Skeletal muscle satellite cell (primary cell): ENCODE measurements at regions not wholly inside any gene's neighbourhood (a gene's known extent, or its start where the extent isn't known, plus 50 kb on each side); places are given as distances from the start of the nearest gene placed in this dataset.
"Not testable (repeated sequence)": the region's sequence is repeated elsewhere in the genome, so short reads cannot be mapped to it uniquely, and the experiment has no call there.

Experiments used
- H3K27me3 ChIP-seq: 2 replicates; pipeline ENCODE4 v1.7.0; 2013; ENCODE audit warnings: low read length; ENCODE audit not compliant: control insufficient read depth, insufficient read depth
- H3K36me3 ChIP-seq: 2 replicates; pipeline ENCODE4 v1.7.0; 2013; ENCODE audit warnings: mild to moderate bottlenecking, control low read depth, low read length; ENCODE audit not compliant: insufficient read depth
- H3K4me1 ChIP-seq: 2 replicates; pipeline ENCODE4 v1.7.0; 2013; ENCODE audit warnings: low read length; ENCODE audit not compliant: control insufficient read depth, insufficient read depth
- H3K4me2 ChIP-seq: 2 replicates; pipeline ENCODE4 v1.7.0; 2013; ENCODE audit warnings: mild to moderate bottlenecking, low read length
- H3K4me3 ChIP-seq: 2 replicates; pipeline ENCODE4 v1.7.0; 2013; ENCODE audit warnings: low read length
- H3K9ac ChIP-seq: 2 replicates; pipeline ENCODE4 v1.7.0; 2013; ENCODE audit warnings: mild to moderate bottlenecking, low read depth, low read length, moderate library complexity
- H3K9me3 ChIP-seq: replicated peaks from 2 replicates; pipeline ENCODE4 v1.7.0; 2013; ENCODE audit warnings: mild to moderate bottlenecking, control low read depth, low read length

GRCh38 chr14:56002876-56003625, 115.2 kb upstream of the PELI2 start:
- Histone ChIP-seq H3K4me3 (no peak overlapping the region), H3K4me1 (peaks cover 7% of the 10 kb centered on the region), H3K36me3 (no peaks in the 10 kb centered on the region), H3K9ac (no peak overlapping the region), H3K9me3 (no peaks in the 10 kb centered on the region), H3K4me2 (no peak overlapping the region), H3K27me3 (no peaks in the 10 kb centered on the region)

DNA sequence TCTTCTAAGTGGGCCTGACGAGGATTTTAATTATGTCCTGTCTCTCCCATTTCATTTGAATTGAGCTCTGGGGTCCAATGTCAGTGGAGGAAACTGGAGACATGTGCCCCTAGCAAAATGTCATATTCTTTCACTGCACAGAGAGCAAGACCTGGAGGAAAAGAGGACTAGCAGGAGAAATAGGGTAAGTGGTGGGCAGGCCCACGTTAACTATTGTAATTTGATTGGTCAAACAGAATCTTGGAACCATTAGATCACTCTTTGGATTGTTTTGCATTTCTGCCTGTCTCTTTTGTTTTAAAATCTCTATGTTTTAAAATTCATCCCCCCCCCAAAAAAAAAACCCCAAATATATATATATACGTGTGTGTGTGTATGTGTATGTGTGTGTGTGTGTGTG, 113.9 kb upstream of the PELI2 start:
- H3K9me3 ChIP-seq: no peaks in the 10 kb centered on the region
- peak overlapping the region; percentile 73 for H3K9ac ChIP-seq
- H3K4me1 ChIP-seq: peaks cover 7% of the 10 kb centered on the region

GRCh38 chr14:56004786-56005185, 113.4 kb upstream of the PELI2 start:
- no peaks in the 10 kb centered on the region for H3K9me3 ChIP-seq
- H3K27me3 ChIP-seq: no peaks in the 10 kb centered on the region
- H3K4me3 ChIP-seq: peak overlapping the region; percentile 54
- H3K9ac ChIP-seq: peak overlapping the region; percentile 73
- H3K36me3 ChIP-seq: no peaks in the 10 kb centered on the region
- H3K4me1 ChIP-seq: peaks cover 7% of the 10 kb centered on the region
- H3K4me2 ChIP-seq: peak overlapping the region; percentile 64

More for the DNA sequence above, 113.9 kb upstream of the PELI2 start:
- Histone ChIP-seq H3K4me3 (no peak overlapping the region), H3K27me3 (no peaks in the 10 kb centered on the region), H3K36me3 (no peaks in the 10 kb centered on the region), H3K4me2 (no peak overlapping the region)

DNA sequence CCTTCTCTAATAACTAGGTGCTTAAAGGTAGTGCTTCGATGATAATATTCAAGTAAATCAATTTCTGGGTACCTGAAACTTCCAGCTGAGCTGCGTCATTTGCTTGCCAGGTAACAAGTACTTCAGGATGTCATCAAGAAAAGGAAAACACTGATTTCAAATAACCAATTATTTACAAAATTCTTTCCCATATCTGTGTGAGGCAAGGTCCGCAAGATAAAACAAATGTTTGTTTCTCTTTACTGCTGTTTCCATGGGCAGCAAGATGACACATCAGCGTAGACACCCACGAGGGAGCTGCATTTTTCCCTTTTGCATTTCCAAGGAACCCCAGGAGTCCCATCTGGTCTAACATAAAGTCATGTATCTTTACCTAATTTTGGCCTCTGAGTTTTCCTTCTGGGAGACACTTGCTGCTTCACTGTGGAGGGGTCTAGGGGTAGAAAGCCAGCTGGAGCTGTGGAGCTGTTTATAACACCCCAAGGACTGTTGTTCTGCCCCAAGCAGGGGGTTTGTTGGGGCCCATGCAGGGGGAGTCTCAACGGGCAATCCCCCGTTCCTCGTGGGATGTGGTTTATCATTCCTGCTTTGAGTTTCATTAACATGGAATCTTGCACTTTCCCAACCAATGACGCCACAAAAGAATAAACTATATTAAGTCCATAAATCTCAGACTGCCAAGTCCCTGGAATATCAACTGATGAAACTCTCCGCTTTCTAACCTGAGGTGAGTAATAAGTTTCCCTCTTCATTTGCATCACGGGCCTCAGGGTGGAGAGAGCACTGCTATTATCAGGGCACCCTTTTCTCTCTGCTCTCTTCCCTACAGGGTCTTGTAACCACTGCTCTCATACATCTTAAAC, 112.8 kb upstream of the PELI2 start:
- Histone ChIP-seq H3K4me2 (peak overlapping the region; percentile 64), H3K36me3 (no peaks in the 10 kb centered on the region), H3K9me3 (no peaks in the 10 kb centered on the region), H3K9ac (peak overlapping the region; percentile 73), H3K4me1 (peaks cover 7% of the 10 kb centered on the region), H3K4me3 (peak overlapping the region; percentile 54), H3K27me3 (no peaks in the 10 kb centered on the region)

DNA sequence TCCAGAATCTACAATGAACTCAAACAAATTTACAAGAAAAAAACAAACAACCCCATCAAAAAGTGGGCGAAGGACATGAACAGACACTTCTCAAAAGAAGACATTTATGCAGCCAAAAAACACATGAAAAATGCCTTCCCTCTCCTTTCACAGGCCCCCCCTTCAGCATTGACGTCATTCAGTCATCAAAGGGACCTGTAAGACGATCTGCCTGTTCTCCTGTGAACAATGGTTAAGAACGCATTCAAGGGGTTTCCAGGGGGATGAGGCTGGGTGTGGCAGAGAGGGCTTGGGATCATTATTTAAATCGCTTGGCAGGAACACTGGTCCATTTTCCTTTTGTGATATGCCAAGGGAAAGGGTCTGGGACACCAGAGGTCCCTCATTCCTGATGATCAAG, 110.7 kb upstream of the PELI2 start:
- H3K4me2 ChIP-seq, H3K4me3 ChIP-seq, H3K9me3 ChIP-seq, H3K4me1 ChIP-seq, H3K36me3 ChIP-seq, H3K9ac ChIP-seq, H3K27me3 ChIP-seq: not testable (repeated sequence)

DNA sequence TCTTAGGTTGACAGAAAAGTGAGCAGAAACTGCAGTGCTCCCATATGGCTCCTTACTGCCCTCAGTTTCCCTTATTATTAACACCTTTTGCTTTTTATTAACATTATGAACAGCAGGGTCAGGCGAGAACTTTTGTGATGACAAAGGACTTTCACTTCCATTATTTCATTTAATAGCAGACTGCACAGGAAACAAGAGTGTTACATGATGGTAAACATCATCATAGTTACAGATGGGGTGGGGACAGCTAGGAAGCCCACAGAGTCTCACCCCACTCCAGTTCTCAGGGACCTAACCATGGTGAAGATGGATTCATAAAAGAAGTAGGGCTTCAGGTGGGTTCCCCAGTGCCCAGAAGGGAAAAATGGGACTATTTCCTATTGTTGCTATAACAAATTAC, 110.1 kb upstream of the PELI2 start:
- Histone ChIP-seq H3K9me3 (no peaks in the 10 kb centered on the region), H3K36me3 (no peaks in the 10 kb centered on the region)

DNA sequence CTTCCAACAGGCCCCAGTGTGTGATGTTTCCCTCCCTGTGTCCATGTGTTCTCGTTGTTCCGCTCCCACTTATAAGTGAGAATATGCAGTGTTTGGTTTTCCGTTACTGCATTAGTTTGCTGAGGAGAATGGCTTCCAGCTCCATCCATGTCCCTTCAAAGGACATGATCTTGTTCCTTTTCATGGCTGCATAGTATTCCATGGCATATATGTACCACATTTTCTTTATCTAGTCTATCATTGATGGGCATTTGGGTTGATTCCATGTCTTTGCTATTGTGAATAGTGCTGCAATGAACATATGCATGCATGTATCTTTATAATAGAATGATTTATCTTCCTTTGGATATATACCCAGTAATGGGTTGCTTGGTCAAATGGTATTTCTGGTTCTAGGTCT, 109.5 kb upstream of the PELI2 start:
- not testable (repeated sequence) for H3K4me2 ChIP-seq, H3K36me3 ChIP-seq, H3K4me3 ChIP-seq, H3K9ac ChIP-seq, H3K9me3 ChIP-seq, H3K27me3 ChIP-seq, H3K4me1 ChIP-seq

More for the DNA sequence above, 110.1 kb upstream of the PELI2 start:
- Histone ChIP-seq H3K9ac (no peak overlapping the region), H3K4me1 (peaks cover 7% of the 10 kb centered on the region), H3K4me3 (no peak overlapping the region), H3K27me3 (no peaks in the 10 kb centered on the region), H3K4me2 (no peak overlapping the region)

DNA sequence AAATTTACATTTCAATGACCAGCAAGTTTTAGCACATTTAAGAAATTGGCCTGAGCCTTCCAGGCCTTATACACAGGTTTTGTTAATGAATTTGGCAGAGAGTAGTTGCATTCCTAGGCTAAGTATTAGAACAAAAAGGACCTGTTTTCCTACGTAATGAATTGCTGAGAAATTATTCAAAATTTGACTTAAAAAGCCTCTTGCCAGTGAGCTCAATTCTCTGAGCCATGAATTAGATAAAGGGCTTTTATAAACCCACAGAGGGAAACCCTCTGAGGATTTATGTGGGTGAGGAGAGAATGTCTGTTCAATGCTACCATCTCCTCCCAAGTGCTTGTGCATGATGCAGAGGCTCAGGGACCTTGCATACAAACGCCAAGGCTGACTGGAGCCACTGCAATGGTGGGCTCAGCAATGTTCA, 94.5 kb upstream of the PELI2 start:
- Histone ChIP-seq H3K4me2 (no peak overlapping the region), H3K36me3 (no peaks in the 10 kb centered on the region), H3K27me3 (peaks cover 8% of the 10 kb centered on the region), H3K9me3 (no peaks in the 10 kb centered on the region), H3K4me1 (no peaks in the 10 kb centered on the region), H3K9ac (no peak overlapping the region), H3K4me3 (no peak overlapping the region)

DNA sequence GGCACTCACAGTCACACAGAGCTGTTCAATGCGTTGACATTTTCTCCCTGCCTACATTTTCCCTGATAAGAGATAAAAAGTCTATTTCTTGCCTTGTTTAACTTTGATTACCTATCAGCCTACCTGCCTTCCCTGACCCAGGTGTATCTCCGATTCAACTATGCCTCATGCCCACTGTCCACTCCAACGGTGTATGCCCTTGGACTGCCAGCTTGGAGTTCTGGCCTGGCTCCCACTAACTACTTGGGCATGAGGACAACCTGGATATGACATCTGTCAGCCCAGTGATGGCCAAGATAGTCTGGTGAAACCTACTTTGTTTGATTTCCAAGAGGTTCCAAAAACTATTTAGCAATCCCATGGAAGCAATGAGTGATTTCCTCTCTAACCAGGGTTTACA, 93.0 kb upstream of the PELI2 start:
- H3K4me3 ChIP-seq: no peak overlapping the region
- no peak overlapping the region for H3K9ac ChIP-seq
- no peaks in the 10 kb centered on the region for H3K36me3 ChIP-seq
- H3K4me2 ChIP-seq: no peak overlapping the region
- H3K4me1 ChIP-seq: no peaks in the 10 kb centered on the region
- peaks cover 13% of the 10 kb centered on the region for H3K27me3 ChIP-seq
- no peaks in the 10 kb centered on the region for H3K9me3 ChIP-seq

- Histone ChIP-seq H3K27me3 (peaks cover 15% of the 10 kb centered on the region), H3K9me3 (no peaks in the 10 kb centered on the region), H3K9ac (no peak overlapping the region), H3K4me2 (no peak overlapping the region), H3K4me1 (no peaks in the 10 kb centered on the region), H3K4me3 (no peak overlapping the region), H3K36me3 (no peaks in the 10 kb centered on the region)
These were observed 91.7 kb upstream of the PELI2 start for GRCh38 chr14:56026506-56026905.

- no peaks in the 10 kb centered on the region for H3K4me1 ChIP-seq
- no peaks in the 10 kb centered on the region for H3K36me3 ChIP-seq
- H3K4me3 ChIP-seq: no peak overlapping the region
- no peak overlapping the region for H3K9ac ChIP-seq
- H3K27me3 ChIP-seq: peaks cover 15% of the 10 kb centered on the region
- no peak overlapping the region for H3K4me2 ChIP-seq
- H3K9me3 ChIP-seq: no peaks in the 10 kb centered on the region
These were observed 90.8 kb upstream of the PELI2 start for GRCh38 chr14:56027421-56027820.
